C4-2B (cell line): ENCODE measurements at regions not wholly inside any gene's neighbourhood (a gene's known extent, or its start where the extent isn't known, plus 50 kb on each side); places are given as distances from the start of the nearest gene placed in this dataset.

Source experiments
- ZFX ChIP-seq: fragments of 450-650 bp; IDR thresholded peaks from 2 replicates; pipeline ENCODE4 v1.6.1; 2017
- TF ChIP-seq, protein P1 (sequence below): fragments of 450-650 bp; conservative IDR thresholded peaks from 2 replicates; pipeline ENCODE4 v1.5.1; 2017; ENCODE audit warnings: mild to moderate bottlenecking

DNA sequence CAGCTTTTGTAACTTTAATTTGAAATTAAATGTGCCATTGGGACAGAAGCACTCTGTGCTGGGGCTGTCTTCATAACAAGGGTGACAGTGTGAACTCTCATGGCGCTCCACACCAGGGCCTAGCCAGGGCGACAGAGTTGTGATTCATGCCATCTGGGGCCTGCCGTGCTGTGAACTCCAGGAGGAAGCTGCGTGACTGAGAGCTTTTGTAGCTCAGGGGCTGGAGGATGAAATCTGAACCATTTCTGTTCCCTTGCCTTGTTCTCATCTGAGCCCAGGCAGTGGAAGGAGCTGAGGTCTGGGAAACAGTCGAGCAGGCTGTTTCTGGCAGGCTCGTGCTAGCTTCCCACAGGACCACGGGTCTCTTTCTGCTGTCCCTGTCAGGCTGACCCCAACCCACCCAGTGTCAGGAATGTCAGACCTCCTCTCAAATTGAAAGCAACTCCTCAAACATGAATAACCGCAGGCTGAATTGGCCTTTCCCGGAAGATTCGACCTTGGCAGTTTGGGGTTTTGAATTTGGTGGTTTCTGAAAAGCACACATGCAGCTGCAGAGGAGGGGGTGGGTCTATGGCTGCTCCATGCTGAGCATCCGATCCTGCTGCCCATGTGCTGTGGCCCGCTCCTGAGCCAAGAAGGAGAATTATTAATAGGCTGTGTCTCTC is 69.2 kb upstream of the RPS23 start:
- TF ChIP-seq, protein P1, sequence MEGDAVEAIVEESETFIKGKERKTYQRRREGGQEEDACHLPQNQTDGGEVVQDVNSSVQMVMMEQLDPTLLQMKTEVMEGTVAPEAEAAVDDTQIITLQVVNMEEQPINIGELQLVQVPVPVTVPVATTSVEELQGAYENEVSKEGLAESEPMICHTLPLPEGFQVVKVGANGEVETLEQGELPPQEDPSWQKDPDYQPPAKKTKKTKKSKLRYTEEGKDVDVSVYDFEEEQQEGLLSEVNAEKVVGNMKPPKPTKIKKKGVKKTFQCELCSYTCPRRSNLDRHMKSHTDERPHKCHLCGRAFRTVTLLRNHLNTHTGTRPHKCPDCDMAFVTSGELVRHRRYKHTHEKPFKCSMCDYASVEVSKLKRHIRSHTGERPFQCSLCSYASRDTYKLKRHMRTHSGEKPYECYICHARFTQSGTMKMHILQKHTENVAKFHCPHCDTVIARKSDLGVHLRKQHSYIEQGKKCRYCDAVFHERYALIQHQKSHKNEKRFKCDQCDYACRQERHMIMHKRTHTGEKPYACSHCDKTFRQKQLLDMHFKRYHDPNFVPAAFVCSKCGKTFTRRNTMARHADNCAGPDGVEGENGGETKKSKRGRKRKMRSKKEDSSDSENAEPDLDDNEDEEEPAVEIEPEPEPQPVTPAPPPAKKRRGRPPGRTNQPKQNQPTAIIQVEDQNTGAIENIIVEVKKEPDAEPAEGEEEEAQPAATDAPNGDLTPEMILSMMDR = no peak
- no peak for TF ChIP-seq ZFX
